Epidermal melanocyte (primary cell): ENCODE measurements at regions not wholly inside any gene's neighbourhood (a gene's known extent, or its start where the extent isn't known, plus 50 kb on each side); places are given as distances from the start of the nearest gene placed in this dataset.

ENCODE experiments used
- DNase-seq: peaks from one replicate; pipeline ENCODE4 v3.0.0; 2011; ENCODE audit warnings: low spot score; ENCODE audit not compliant: insufficient read length

DNA sequence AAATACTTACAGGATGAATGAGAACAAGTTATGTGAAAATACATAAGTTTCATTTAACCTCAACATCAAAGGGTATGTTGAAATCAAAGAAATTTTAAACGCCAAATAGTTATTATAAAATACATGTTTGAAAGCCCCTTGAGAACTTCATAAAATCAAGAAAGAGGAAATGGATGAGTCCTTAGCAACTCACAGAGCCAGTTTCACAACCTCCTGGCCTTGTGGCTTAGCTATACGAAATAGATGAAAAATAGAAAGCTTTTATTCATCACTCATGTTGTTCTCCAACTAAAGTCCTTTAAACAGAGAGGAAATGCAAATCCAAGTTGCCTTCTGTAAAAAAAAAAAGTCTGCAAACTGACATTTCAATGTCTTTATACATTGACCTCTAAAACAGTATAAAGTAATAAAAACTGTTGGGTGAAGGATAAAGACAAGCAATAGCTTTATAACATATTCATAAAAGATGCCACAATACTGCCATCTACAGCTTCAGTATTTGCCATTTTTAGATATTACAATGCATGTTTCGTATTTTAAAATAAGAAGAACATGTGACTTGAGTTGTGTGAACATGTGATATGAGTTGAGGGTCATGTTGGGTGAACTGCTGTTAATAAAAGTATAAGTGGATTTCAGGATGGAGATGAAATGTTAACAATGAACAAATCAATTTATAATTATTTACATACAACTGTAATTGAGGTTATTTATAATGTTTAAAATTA is 847.8 kb downstream of the MRPL39 start:
- DNase-seq, result no peak

- no peak for DNase-seq
These were observed 869.2 kb downstream of the MRPL39 start for GRCh38 chr21:24738063-24738462.

GRCh38 chr21:24737296-24737850 is 869.9 kb downstream of the MRPL39 start:
- DNase-seq, result no peak

GRCh38 chr21:24730661-24731060 is 876.6 kb downstream of the MRPL39 start:
- DNase-seq, result no peak

DNA sequence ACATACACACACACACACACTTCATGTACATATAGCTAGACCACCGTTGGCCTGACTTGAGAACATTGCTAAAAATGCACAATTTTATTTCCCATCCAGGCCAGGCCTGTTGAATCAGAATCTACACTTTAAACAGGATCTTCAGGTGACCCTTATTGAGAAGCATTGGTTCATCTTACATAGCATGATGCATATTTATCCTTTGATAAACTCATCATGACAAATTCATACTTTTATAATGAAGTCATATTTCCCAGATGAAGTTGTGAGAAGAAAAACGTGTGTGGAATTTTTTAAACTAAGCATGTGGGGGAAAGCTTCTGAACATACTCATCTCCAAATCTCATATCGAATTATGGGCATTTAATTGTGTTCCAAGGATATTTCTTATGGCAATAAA is 877.7 kb downstream of the MRPL39 start:
- DNase-seq, result no peak

- DNase-seq, result no peak
These were observed 879.4 kb downstream of the MRPL39 start for GRCh38 chr21:24727803-24728440.

GRCh38 chr21:24716281-24716918 is 890.9 kb downstream of the MRPL39 start:
- no peak for DNase-seq

GRCh38 chr21:24714646-24715200 is 892.6 kb downstream of the MRPL39 start:
- DNase-seq, result no peak

DNA sequence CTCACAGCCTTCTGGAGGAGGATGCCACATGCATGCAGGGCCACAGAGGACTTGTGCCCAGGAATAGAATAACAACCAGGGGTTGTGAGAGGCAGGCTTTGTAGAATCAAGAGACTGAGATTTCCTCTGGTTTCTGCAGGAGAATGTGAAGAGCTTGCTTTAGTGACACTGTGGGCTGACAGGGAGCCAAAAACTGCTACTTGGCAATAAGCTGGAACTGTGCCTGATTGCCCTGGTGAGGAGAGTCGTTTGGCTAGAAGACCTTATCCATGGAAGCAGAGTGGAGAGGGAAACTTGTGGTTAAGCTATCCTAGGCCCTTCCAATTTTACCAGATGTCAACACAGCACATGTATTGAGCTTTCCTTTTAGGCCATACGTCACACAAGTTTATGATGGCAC is 902.1 kb downstream of the MRPL39 start:
- DNase-seq, result no peak

DNA sequence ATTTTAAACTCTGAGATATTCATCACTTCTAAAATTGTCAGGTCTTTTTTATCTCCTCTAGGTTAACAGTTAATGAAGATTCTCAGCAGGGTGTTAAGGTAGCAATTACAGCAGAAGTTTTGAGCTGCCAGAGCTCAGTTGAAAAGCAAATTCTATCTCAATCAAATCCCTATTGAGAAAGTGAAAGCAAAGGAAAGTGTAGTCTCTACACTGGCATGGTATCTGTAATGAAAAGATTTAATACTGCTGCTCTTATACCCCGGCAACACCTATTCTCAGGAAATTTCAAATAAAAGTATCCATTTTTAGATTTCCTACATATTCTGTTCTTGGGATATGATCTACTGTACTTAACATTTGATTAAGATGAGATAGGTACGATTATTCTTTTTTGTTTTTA is 913.5 kb downstream of the MRPL39 start:
- DNase-seq, result no peak

DNA sequence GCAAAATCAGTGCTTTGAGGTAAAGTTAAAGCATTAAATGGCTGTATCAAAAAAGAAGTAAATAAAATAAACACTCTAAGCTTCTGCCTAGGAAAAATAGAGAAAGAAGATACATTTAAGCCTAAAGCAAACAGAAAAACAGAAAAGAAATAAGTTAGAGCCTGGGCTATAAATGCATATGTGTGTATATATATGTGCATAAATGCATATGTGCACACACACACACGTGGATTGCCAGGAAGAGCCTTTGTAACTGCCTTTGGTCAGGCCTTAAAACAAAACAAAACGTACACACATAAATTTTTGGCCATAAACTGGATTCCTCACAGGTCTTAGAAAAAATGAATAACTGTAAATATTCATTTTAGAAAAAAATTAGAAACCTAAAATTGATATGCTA is 925.8 kb downstream of the MRPL39 start:
- DNase-seq, result no peak

GRCh38 chr21:24671901-24672300 is 935.4 kb downstream of the MRPL39 start:
- no peak for DNase-seq

DNA sequence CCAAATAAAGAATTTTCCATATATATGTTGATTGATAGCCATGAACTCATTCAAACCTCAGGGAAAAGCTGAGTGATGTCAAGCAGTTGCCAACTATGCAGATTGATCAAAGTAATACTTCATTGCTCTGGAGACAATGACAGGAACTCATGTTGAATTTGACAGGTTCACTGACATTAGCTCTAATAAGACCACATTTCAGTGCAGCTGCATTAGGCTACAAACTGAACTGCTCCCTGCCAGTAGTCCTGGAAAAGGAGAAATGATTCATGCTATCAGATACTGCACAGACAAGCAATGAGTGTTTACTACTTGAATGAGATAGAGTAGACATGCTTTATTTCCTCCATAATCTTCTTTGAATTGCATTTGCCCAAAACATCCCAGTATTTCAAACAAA is 948.4 kb downstream of the MRPL39 start:
- no peak for DNase-seq

- DNase-seq, result no peak
These were observed 949.3 kb downstream of the MRPL39 start for GRCh38 chr21:24658026-24658425.

GRCh38 chr21:24649691-24650090 is 957.6 kb downstream of the MRPL39 start:
- DNase-seq, result no peak

DNA sequence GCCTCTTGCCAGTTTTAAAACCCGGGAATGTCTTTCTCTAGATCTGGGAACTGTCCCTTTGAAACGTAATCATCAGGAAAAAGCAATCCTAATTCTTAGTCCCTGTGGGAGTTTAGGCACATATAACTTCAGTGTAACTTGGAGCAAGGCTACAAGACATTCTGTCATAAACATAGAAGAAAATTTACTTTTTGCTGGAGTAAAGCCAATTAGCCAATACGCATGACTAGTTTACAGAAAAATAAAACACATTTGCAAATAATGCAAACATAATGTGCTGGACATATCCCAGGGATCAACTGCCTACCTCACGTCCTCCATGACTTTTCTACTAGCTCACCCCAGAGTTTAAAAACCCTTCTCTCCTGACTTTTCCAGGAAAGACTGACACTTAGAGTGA is 970.6 kb downstream of the MRPL39 start:
- DNase-seq, result no peak

DNA sequence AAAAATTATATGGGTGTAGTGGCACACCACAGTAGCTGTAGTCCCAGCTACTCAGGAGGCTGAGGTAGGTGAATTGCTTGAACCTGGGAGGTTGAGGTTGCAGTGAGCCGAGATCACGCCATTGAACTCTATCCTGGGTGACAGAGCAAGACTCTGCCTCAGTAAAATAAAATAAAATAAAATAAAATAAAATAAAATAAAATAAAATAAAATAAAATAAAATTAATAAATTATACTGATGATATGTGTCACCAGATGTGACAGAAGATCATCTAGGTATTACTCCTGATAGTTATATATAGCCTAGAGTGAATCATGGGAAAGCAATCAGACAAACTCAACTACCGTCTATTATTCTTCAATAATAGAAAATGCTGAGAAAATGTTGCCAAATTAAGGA is 972.5 kb downstream of the MRPL39 start:
- DNase-seq, result no peak

DNA sequence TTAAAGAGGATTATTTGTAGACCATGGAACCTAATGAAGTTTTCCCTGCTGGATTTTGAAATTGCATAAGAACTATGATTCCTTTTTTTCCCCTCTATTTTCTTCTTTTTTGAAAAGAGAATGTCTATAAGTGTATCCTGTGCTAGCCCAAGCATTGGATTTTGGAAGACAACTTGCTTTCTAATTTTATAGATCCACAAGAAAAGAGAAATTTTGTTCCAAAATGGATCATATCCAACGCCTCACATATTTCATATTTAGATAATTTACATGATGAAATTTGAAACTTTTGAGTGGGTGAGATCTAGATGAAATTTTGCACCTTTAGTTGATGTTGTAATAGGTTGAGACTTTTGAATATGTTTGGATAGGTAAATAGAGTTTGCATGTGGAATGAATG is 978.7 kb downstream of the MRPL39 start:
- no peak for DNase-seq

- DNase-seq, result no peak
These were observed 979.2 kb downstream of the MRPL39 start for GRCh38 chr21:24628046-24628445.

GRCh38 chr21:24617819-24618218 is 989.5 kb downstream of the MRPL39 start:
- DNase-seq, result no peak

GRCh38 chr21:24594082-24594481 is 1013.2 kb downstream of the MRPL39 start:
- DNase-seq, result no peak

- DNase-seq, result no peak
These were observed 1017.0 kb downstream of the MRPL39 start for GRCh38 chr21:24590261-24590660.
